DND-41 (cell line): ENCODE measurements at regions not wholly inside any gene's neighbourhood (a gene's known extent, or its start where the extent isn't known, plus 50 kb on each side); places are given as distances from the start of the nearest gene placed in this dataset.

Source experiments
- EZH2 ChIP-seq: IDR thresholded peaks from 3 replicates; pipeline ENCODE4 v1.6.1; 2012; ENCODE audit warnings: borderline replicate concordance, low read depth, mild to moderate bottlenecking, moderate library complexity, low read length, inconsistent platforms; ENCODE audit not compliant: severe bottlenecking
- TF ChIP-seq, protein P1 (sequence below): IDR thresholded peaks from 2 replicates; pipeline ENCODE4 v1.5.1; 2012; ENCODE audit warnings: borderline replicate concordance, low read length, moderate library complexity, mild to moderate bottlenecking; ENCODE audit not compliant: poor library complexity, severe bottlenecking; ENCODE audit errors: extremely low read depth

DNA sequence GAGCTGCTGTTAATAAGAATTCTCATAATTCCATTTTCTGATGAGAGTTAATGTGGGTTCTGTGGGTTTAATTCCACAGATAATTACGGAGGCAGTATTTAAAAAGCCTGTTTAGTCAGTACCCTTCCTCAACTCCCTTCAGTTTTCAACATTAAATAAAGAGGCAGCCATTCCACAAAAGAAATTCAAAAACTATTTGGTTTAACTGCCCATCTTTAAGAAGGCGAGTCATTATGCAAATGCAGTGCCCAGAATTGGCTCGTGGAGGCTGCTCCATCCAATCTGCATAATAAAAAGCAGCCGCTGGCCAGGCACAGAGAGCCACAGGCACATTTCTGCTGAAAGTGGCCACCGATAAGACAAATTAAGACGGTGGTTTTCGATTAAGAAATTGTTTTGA, 194.4 kb upstream of the TOX3 start:
- TF ChIP-seq, protein P1, sequence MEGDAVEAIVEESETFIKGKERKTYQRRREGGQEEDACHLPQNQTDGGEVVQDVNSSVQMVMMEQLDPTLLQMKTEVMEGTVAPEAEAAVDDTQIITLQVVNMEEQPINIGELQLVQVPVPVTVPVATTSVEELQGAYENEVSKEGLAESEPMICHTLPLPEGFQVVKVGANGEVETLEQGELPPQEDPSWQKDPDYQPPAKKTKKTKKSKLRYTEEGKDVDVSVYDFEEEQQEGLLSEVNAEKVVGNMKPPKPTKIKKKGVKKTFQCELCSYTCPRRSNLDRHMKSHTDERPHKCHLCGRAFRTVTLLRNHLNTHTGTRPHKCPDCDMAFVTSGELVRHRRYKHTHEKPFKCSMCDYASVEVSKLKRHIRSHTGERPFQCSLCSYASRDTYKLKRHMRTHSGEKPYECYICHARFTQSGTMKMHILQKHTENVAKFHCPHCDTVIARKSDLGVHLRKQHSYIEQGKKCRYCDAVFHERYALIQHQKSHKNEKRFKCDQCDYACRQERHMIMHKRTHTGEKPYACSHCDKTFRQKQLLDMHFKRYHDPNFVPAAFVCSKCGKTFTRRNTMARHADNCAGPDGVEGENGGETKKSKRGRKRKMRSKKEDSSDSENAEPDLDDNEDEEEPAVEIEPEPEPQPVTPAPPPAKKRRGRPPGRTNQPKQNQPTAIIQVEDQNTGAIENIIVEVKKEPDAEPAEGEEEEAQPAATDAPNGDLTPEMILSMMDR, result no peak
- no peak for TF ChIP-seq EZH2
